GM12801 (cell line): ENCODE measurements at regions not wholly inside any gene's neighbourhood (a gene's known extent, or its start where the extent isn't known, plus 50 kb on each side); places are given as distances from the start of the nearest gene placed in this dataset.

Experiments used
- CTCF ChIP-seq: IDR thresholded peaks from one replicate; pipeline ENCODE4 v1.5.1; 2011; ENCODE audit warnings: control low read depth; ENCODE audit not compliant: insufficient read length; ENCODE audit errors: extremely low read depth

- no peak for TF ChIP-seq CTCF
Measured at GRCh38 chr1:29687601-29688244, 451.4 kb downstream of the PTPRU start.

DNA sequence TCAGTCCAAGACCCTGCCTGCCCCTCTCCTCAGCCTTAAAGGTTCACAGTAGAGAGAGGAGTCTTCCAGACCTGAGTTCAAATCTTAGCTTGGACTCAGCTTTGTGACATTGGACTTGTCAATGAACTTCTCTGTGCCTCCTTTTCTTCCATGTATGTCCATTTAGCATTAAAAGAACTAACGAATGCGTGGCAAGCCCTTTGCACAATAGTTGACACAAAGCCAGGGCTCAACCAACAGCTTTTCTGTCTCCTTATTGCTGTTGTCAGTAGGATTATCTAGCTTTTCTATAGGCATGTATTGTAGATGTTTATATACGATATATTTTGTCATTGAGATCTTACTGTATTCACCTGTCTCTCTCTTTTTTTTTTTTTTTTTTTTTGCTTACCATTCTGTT, 450.8 kb downstream of the PTPRU start:
- TF ChIP-seq CTCF = no peak

- TF ChIP-seq CTCF = no peak
Measured at GRCh38 chr1:29686012-29686930, 449.9 kb downstream of the PTPRU start.

DNA sequence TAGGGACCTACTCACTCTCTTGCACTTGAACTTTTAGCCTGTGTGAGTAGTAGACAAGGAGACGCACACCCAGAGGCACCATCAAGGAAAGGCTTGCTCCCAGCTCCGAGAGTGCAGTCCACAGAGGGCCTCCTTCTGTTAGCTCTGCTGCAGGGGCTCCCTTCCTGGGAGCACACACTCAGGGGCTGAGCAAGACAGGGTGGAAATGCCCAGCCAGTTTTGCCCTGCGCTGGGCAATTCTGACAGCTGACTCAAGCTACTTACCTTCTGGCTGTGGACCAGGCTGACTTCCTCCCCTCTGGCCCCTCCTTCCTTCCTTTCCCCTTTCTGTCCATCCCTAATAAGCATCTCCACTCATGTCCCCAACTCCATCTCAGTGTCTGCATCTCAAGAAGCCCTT, 449.1 kb downstream of the PTPRU start:
- TF ChIP-seq CTCF = no peak

DNA sequence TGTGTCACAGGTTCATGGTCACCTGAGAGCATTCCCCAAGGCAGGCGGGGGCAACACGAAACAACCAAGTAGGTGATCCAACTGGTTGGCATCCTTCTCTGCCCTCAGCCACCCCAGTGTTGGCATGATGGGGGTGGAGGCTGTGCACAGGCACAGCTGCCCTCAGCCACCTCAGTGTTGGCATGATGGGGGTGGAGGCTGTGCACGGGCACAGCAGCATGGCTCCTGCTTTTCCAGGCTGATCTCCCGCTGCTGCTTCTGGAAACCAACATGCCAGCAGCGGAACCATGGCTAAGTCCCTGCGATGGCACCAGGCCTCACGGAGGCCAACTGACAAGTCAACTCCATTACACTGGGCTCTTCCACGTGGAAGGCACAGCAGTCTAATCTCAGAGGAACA, 447.8 kb downstream of the PTPRU start:
- TF ChIP-seq CTCF = no peak

DNA sequence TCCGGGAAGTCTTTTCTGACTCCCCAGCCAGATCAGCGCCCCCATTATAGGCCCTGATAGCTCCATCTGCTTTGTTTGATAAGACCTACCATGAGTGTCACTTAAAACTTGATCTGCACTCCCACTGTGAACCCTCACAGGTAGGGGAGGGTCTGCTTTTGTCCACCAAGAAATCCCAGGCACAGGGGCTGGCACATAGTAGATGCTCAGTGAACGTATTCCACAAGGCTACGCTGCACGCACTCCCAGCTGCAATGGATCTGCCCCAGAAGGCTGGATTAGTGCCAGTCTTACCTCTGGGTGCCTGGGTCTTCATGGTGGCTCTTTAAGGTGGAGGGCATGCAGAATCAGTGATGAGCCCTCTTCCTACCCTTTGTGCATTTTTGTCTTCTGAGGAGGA, 447.1 kb downstream of the PTPRU start:
- TF ChIP-seq CTCF = no peak

GRCh38 chr1:29682919-29683295, 446.6 kb downstream of the PTPRU start:
- no peak for TF ChIP-seq CTCF
